ENCODE measurements at regions not wholly inside any gene's neighbourhood (a gene's known extent, or its start where the extent isn't known, plus 50 kb on each side); places are given as distances from the start of the nearest gene placed in this dataset.

DNA sequence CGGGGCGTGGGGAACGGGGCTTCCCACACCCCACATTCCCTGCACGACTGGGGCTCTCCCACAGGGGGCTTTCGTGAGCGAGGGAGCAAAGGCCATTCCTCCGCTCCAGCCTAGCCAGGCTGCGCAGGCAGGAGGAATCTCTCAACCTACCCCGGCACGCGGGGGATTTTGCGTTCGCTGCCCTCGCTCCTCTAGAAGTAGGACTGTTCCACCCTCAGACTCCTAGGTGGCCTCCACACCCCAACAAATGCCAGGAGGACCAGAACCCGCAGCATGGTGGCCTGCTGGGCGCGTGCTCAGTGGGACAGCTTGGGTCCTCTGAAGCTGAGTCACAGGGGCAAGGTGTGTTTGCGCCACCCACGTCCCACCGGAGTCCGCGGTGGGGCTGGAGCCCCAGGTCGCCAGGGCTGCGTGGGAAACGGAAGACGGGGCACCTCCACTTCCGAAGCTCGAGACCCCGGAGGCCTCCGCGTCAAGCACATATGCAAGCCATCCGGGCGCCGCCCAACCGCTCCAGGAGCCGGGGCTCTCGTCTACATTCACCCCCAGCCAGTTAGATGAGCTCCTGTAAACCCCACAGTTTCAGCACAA is 1938.5 kb upstream of the DEFB115 start:
- ChIA-PET CTCF (no interaction called here), POLR2A (no interaction called here)
- TF ChIP-seq GLIS1 (tag by site-specific recombination; IDR thresholded peaks at IDR 0.05) = no peak
- TF ChIP-seq, protein P1, sequence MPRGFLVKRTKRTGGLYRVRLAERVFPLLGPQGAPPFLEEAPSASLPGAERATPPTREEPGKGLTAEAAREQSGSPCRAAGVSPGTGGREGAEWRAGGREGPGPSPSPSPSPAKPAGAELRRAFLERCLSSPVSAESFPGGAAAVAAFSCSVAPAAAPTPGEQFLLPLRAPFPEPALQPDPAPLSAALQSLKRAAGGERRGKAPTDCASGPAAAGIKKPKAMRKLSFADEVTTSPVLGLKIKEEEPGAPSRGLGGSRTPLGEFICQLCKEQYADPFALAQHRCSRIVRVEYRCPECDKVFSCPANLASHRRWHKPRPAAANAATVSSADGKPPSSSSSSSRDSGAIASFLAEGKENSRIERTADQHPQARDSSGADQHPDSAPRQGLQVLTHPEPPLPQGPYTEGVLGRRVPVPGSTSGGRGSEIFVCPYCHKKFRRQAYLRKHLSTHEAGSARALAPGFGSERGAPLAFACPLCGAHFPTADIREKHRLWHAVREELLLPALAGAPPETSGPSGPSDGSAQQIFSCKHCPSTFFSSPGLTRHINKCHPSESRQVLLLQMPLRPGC (tag by site-specific recombination; IDR thresholded peaks at IDR 0.05) = no peak
- TF ChIP-seq KLF16 (tag by site-specific recombination; IDR thresholded peaks at IDR 0.05) = no peak
- no peak for TF ChIP-seq WT1 (tag by site-specific recombination; IDR thresholded peaks at IDR 0.05)
- TF ChIP-seq, protein P2, sequence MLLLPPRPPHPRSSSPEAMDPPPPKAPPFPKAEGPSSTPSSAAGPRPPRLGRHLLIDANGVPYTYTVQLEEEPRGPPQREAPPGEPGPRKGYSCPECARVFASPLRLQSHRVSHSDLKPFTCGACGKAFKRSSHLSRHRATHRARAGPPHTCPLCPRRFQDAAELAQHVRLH (tag by site-specific recombination; IDR thresholded peaks at IDR 0.05) = no peak
- TF ChIP-seq, protein P3, sequence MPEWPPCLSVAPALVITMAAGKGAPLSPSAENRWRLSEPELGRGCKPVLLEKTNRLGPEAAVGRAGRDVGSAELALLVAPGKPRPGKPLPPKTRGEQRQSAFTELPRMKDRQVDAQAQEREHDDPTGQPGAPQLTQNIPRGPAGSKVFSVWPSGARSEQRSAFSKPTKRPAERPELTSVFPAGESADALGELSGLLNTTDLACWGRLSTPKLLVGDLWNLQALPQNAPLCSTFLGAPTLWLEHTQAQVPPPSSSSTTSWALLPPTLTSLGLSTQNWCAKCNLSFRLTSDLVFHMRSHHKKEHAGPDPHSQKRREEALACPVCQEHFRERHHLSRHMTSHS (tag by site-specific recombination; IDR thresholded peaks at IDR 0.05) = no peak
- no peak for TF ChIP-seq SP2 (tag by site-specific recombination; IDR thresholded peaks at IDR 0.05)
- TF ChIP-seq ZNF561 (tag by site-specific recombination; IDR thresholded peaks at IDR 0.05; ENCODE audit: borderline replicate concordance) = no peak
- TF ChIP-seq ZNF394 (tag by site-specific recombination; IDR thresholded peaks at IDR 0.05; ENCODE audit: borderline replicate concordance) = no peak
- no peak for TF ChIP-seq ZNF16 (tag by site-specific recombination; IDR thresholded peaks at IDR 0.05; ENCODE audit: low read depth)
- TF ChIP-seq ZNF391 (tag by site-specific recombination; IDR thresholded peaks at IDR 0.05; ENCODE audit: borderline replicate concordance, low read depth) = no peak
- TF ChIP-seq ZNF416 (tag by site-specific recombination; IDR thresholded peaks at IDR 0.05) = no peak
- no peak for TF ChIP-seq ZNF133 (tag by site-specific recombination; IDR thresholded peaks at IDR 0.05)
- TF ChIP-seq ZNF610 (tag by site-specific recombination; IDR thresholded peaks at IDR 0.05; ENCODE audit: borderline replicate concordance) = no peak
- TF ChIP-seq ZNF785 (tag by site-specific recombination; IDR thresholded peaks at IDR 0.05) = no peak
- TF ChIP-seq ZNF121 (tag by site-specific recombination; IDR thresholded peaks at IDR 0.05) = no peak
- TF ChIP-seq ZNF623 (tag by site-specific recombination; IDR thresholded peaks at IDR 0.05) = no peak
- no peak for TF ChIP-seq ZNF670 (tag by site-specific recombination; IDR thresholded peaks at IDR 0.05; ENCODE audit: low read depth)
- TF ChIP-seq SP7 (tag by site-specific recombination; IDR thresholded peaks at IDR 0.05) = no peak
- Histone ChIP-seq H3K27ac (ENCODE audit: extremely low read depth, low read depth, low read length) (no peak overlapping the region), H3K9me3 (ENCODE audit: control insufficient read depth, insufficient read depth, low read depth, low read length) (no peaks in the 10 kb centered on the region), H3K4me1 (ENCODE audit: control insufficient read depth, insufficient read depth, low read length) (no peaks in the 10 kb centered on the region), H3K4me3 (ENCODE audit: low read depth, low read length) (no peak overlapping the region), H3K36me3 (ENCODE audit: control insufficient read depth in 2 of 2, insufficient read depth in 1 of 2, low read length in 2 of 2) (no peaks in the 10 kb centered on the region)

DNA sequence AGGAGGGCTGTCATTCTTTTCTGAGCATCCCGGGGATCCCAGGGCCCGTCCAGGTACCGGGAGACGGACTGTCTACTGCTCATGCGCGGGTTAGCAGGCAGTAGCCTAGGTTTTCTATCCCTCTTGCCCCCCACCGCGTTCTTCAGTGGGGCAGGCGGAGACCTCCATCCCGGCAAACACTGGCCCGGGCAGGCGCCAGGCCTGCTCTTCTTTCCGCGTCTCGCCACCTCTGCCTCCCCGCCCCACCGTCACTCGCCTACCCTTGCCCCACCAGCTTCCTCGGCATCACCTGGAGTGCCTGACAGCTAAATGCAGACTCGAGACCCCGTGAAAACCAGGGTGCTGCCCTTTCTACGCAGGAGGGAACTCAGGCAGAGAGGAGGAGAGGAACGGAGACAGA is 1937.7 kb upstream of the DEFB115 start:
- Histone ChIP-seq H3K27ac (ENCODE audit: extremely low read depth, low read depth, low read length) (no peak overlapping the region), H3K4me1 (ENCODE audit: control insufficient read depth, insufficient read depth, low read length) (no peaks in the 10 kb centered on the region), H3K9me3 (ENCODE audit: control insufficient read depth, insufficient read depth, low read depth, low read length) (no peaks in the 10 kb centered on the region), H3K36me3 (ENCODE audit: control insufficient read depth in 2 of 2, insufficient read depth in 1 of 2, low read length in 2 of 2) (no peaks in the 10 kb centered on the region), H3K4me3 (ENCODE audit: low read depth, low read length) (no peak overlapping the region)
- CTCF ChIA-PET = no interaction called here
- POLR2A ChIA-PET = no interaction called here
- TF ChIP-seq PRDM1 (tag by site-specific recombination; IDR thresholded peaks at IDR 0.05) (no peak), ZNF664 (tag by site-specific recombination; IDR thresholded peaks at IDR 0.05) (no peak), ZNF114 (tag by site-specific recombination; IDR thresholded peaks at IDR 0.05) (no peak)
- TF ChIP-seq, protein P4, sequence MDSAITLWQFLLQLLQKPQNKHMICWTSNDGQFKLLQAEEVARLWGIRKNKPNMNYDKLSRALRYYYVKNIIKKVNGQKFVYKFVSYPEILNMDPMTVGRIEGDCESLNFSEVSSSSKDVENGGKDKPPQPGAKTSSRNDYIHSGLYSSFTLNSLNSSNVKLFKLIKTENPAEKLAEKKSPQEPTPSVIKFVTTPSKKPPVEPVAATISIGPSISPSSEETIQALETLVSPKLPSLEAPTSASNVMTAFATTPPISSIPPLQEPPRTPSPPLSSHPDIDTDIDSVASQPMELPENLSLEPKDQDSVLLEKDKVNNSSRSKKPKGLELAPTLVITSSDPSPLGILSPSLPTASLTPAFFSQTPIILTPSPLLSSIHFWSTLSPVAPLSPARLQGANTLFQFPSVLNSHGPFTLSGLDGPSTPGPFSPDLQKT (IDR thresholded peaks at IDR 0.05; ENCODE audit: borderline replicate concordance, low read depth, low read length) = no peak
